Stimulated activated CD4-positive, alpha-beta T cell treated with anti-CD3 and anti-CD28 coated beads, Interleukin-12 subunit alpha, Interleukin-12 subunit beta, amount 100 ng/mL, for 48 hours (primary cell): ENCODE measurements at regions not wholly inside any gene's neighbourhood (a gene's known extent, or its start where the extent isn't known, plus 50 kb on each side); places are given as distances from the start of the nearest gene placed in this dataset.

Source experiments
- DNase-seq, 3 donors: peaks; one replicate each; pipeline ENCODE4 v3.0.0-alpha.2; 2020; ENCODE audit warnings: low read depth in 2 of 3, low spot score in 1 of 3

- DNase-seq: no peak
These were observed 364.2 kb downstream of the ZNF516 start for GRCh38 chr18:76130845-76131244.

DNA sequence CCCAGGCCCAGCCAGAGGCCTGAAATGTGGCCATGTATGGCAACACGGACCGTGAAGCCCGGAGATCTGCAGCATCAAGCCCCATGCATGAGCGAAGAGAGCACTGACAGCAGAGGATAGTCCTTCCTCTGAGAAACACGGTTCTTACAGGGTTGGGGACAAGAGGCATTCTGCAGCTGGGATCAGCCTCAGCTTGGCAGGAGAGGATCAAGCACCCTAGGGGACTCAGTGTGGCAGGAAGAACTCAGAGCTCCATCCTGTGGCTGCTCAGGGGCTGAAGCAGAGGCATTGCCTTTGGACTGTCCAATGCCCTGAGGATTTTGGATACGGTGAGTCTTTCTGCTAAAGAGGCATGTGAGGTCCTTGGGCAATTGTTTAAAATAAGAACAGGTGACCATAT lies 368.7 kb downstream of the ZNF516 start:
- DNase-seq: no peak

DNA sequence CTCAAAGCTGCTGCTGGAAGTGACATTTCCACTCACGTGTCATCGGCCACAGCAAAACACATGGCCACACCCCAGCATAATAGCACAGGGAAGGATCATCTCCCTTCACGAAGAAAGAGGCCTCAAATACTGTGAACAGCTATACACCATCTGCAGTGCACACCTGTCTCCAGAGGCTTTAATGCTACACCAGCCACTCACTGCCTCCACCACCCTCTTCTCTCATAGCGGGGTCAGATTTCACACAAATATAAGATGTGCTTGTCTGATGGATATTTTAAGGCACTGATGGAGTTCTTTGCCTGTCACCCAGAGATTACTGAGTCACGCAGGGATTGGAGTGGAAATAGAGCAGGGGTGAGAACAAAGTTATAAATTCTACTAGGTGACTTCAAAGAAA lies 374.0 kb downstream of the ZNF516 start:
- no peak for DNase-seq

GRCh38 chr18:76115580-76115979 lies 379.5 kb downstream of the ZNF516 start:
- no peak for DNase-seq

GRCh38 chr18:76113101-76113500 lies 381.9 kb downstream of the ZNF516 start:
- DNase-seq: no peak

DNA sequence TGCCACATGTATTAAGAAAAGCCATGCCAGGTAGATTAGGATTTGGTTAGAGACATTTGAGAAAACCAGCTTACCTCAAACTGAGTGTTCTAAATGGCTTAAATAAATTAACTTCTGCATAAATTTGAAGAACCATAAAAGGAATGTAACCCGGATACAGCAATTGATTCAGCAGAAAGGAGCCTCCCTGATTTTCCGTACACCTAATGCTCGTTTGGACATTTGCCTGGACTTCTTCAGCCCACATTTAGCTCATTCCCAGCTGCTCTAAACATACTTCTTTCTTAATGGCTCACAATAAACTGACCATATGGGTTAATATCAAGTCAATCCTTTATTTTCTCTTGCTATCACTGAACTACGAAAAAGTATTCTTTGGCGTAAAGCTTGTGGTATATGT lies 392.4 kb downstream of the ZNF516 start:
- DNase-seq: no peak

- DNase-seq: no peak
These were observed 392.9 kb downstream of the ZNF516 start for GRCh38 chr18:76102156-76102555.

DNA sequence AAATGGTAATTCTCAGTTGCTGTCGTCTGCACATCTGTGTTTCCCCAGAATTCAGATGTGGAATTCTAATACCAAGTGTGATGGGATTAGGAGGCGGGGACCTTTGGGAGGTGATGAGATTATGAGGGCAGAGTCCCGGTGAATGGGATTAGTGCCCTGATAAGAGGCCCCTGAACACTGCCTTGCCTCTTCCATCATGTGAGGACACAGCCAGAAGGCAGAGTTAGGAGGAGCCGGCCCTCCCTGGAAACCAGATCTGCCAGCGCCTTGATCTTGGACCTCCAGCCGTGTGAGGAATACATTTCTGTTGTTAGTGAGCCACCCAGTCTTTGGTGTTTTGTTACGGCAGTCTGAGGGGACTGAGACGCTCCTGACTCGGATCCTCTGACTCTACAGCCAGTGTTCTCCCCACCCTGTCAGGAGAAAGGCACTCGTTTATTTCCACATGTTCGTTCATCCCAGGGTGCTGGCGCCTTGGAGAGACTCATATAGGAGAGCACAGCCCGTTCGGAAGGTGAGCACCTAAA lies 395.0 kb downstream of the ZNF516 start:
- DNase-seq: no peak

DNA sequence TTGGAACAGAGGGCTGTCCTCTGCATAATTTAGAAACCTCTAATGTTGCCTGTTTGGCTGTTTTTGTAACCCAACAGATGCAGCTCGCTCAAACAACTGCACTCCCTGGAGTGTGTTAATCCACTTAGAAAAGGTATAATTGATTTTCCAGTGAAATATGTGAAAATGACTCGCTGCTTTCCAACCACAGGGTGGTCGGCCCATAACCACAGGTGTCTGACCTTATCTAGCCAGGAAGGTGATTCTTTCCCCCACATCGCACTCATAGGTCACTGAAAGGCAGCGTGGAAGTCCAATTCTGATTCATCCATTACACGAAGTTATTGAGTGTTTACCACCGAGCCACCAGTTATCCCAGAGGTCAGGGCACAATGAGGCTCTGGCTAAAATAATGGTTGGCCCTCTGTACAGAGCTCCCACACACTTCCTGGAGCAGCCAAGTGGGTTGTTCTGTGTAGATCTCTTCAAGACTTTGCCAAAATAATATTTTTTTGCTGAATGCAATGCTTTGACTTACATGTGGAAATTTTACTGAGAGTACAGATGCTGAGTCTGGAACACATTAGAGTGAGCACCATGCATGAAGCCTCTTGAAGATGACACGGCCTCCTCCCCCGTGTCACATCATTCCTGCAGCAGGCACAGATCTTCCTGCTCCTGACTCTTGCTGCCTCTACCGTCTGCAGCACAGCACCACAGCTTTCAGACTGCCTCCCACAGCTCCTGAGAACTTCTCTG lies 396.2 kb downstream of the ZNF516 start:
- no peak for DNase-seq

DNA sequence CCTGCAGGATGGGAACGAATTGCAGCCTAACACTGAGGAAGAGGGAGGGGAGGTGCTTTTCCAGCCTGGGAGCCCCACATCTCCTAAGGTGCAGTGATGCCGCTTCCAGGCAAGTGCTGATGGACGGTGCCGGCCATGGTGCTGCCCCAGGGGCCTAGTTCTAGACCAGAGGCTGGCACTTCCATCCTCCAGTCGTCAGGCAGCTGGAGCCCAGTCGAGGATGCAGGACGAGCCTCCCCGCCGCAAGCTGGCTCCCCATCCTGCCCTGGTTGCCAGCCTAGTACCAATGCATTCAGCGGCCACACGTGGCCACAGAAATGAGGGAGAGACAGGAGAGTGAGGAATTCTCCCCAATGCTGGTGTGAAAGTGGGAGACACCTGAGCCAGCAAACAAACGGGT lies 413.5 kb downstream of the ZNF516 start:
- no peak for DNase-seq

GRCh38 chr18:76080430-76080829 lies 414.6 kb downstream of the ZNF516 start:
- no peak for DNase-seq

- no peak for DNase-seq
These were observed 419.3 kb downstream of the ZNF516 start for GRCh38 chr18:76075777-76076176.

DNA sequence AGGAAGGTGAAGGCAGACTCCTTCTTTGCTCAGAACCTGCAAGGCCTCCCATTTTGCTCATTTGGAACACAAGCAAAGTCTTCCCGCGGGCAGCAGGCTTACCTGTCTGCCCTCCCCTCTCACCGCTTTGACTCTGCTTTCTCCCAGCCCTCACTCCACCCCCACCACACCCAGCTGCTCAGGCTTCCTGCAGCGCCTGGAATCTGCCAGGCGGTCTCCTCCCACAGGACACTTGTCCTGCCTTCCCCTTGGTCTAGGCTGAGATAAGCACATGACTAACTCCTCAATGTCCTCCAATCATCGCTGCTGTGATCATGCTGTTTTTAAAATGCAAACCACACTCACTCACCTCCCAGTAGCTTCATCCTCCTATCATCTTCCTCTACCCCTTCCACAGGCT lies 430.0 kb downstream of the ZNF516 start:
- DNase-seq: no peak

DNA sequence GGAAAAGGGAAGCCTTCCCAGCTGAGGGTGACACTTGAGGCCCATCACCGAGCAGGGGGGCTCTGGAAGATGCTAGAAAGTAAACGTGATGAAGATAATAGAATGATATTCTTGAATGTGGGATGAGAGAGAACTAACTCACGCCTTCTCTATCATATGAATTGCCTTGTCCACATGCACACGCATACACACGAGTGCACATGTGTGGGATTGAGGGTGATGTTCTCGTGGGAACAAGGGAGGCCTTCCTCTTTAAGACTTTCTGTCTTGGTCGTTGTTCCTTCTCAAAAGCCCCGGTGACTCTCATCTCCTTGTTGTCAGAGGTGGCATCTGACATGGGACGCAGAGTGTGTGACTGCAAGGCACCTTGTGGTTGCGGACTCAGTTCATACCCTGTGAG lies 436.9 kb downstream of the ZNF516 start:
- DNase-seq: no peak

DNA sequence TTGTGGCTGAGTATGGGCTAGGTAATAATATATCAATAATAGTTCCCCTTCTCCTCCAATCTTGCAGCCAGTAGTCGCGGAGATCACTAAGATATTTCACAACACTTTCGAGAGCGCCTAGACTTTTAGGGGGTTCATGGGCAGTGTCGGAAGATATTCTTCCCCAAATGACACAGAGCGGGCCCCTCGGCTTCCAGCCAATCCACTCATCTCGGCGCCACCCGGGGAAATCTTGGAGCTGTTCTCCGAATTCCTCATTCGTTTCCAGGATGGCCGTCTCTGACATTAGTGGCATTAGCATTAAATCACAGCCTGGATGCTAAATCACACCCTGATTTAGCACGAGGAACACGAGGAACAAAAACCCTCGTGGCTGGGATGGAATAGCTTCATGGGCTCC lies 437.7 kb downstream of the ZNF516 start:
- no peak for DNase-seq

GRCh38 chr18:76056471-76057110 lies 438.5 kb downstream of the ZNF516 start:
- no peak for DNase-seq

- no peak for DNase-seq
These were observed 439.5 kb downstream of the ZNF516 start for GRCh38 chr18:76055578-76055977.

GRCh38 chr18:76055025-76055424 lies 440.0 kb downstream of the ZNF516 start:
- DNase-seq: no peak

- DNase-seq: no peak
These were observed 440.9 kb downstream of the ZNF516 start for GRCh38 chr18:76054156-76054555.

DNA sequence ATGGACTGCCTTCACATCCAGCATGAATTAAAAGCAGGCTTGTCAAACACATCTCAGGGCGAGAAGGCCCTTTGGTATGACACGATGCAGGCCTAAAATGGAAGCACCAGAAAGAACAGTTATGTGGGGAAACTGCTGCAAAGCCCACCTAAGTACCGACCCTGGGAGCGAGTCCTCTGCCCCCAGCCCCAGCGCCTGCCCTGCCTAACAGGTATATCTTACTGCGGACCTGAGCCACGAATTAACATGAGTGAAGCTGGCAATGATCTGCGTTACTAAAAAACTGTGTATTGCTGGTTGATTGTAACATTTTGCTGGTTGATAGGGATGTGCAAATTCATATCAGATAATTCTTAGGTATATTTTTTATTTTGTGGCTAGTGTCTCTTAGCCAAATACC lies 441.5 kb downstream of the ZNF516 start:
- DNase-seq: no peak

- DNase-seq: no peak
These were observed 442.8 kb downstream of the ZNF516 start for GRCh38 chr18:76052227-76052595.

GRCh38 chr18:76051396-76052226 lies 443.4 kb downstream of the ZNF516 start:
- DNase-seq: no peak
